NB4 (cell line): ENCODE measurements at regions not wholly inside any gene's neighbourhood (a gene's known extent, or its start where the extent isn't known, plus 50 kb on each side); places are given as distances from the start of the nearest gene placed in this dataset.

Source experiments
- MYC ChIP-seq: IDR thresholded peaks from 2 replicates; pipeline ENCODE4 v1.6.1; 2011; ENCODE audit warnings: low read depth, low read length
- POLR2A ChIP-seq: IDR thresholded peaks from 2 replicates; pipeline ENCODE4 v1.6.1; 2011; ENCODE audit warnings: mild to moderate bottlenecking; ENCODE audit not compliant: insufficient read length; ENCODE audit errors: extremely low read depth
- TF ChIP-seq, protein P1 (sequence below): IDR thresholded peaks from one replicate; pipeline ENCODE4 v1.5.1; 2012; ENCODE audit warnings: low read depth, low read length

DNA sequence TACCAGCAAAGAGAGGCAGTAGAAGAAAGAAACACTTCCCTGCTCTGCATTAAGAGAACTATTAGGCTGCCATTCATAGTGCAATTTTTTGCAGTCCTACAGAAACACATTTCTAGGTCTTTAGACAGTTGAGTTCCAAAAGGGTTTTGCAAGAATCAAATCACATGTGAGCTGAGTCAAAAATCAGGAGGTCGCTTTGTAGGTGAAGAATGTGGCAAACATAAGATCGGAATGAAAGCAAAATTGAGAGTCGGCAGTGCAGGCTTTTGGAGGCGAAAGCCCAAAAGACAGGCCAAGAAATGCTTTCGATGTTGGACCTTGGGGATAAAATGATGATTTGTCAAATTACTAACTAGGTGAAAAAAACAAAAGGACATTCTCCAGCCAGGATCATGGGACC is 213.5 kb upstream of the NRIP1 start:
- TF ChIP-seq, protein P1, sequence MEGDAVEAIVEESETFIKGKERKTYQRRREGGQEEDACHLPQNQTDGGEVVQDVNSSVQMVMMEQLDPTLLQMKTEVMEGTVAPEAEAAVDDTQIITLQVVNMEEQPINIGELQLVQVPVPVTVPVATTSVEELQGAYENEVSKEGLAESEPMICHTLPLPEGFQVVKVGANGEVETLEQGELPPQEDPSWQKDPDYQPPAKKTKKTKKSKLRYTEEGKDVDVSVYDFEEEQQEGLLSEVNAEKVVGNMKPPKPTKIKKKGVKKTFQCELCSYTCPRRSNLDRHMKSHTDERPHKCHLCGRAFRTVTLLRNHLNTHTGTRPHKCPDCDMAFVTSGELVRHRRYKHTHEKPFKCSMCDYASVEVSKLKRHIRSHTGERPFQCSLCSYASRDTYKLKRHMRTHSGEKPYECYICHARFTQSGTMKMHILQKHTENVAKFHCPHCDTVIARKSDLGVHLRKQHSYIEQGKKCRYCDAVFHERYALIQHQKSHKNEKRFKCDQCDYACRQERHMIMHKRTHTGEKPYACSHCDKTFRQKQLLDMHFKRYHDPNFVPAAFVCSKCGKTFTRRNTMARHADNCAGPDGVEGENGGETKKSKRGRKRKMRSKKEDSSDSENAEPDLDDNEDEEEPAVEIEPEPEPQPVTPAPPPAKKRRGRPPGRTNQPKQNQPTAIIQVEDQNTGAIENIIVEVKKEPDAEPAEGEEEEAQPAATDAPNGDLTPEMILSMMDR: no peak
- no peak for TF ChIP-seq MYC
- no peak for TF ChIP-seq POLR2A
